ENCODE measurements at regions not wholly inside any gene's neighbourhood (a gene's known extent, or its start where the extent isn't known, plus 50 kb on each side); places are given as distances from the start of the nearest gene placed in this dataset.
"Not testable (repeated sequence)": the region's sequence is repeated elsewhere in the genome, so short reads cannot be mapped to it uniquely, and the experiment has no call there.

DNA sequence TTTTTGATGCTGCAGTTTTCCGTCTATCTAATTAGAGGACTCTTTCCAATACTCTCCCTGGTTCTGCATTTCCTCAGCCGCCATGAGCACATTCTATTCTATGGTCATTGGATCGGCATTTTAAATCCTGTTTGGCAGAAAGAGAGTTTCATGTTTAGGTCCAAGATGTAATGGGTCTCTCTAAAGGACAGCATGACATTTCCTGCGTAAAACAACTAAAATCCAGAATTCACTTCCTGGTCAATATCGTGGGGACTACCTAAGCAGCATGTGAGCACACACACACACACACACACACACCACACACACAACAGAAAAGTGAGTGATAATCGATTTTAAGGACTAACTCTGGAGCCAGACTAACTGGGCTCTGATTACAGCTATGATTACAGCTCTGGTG lies 757.1 kb upstream of the TPTE start:
- DNase-seq (ENCODE audit: low read depth, low spot score), result not testable (repeated sequence)

DNA sequence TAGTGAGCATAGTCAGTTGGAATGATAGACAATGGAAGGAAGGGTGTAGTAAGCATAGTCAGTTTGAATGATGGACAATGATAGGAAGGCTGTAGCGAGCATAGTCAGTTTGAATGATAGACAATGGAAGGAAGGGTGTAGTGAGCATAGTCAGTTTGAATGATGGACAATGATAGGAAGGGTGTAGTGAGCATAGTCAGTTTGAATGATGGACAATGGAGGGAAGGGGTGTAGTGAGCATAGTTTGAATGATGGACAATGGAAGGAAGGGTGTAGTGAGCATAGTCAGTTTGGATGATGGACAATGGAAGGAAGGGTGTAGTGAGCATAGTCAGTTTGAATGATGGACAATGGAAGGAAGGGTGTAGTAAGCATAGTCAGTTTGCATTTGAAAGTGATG lies 755.8 kb upstream of the TPTE start:
- DNase-seq (ENCODE audit: low read depth, low spot score), result not testable (repeated sequence)

DNA sequence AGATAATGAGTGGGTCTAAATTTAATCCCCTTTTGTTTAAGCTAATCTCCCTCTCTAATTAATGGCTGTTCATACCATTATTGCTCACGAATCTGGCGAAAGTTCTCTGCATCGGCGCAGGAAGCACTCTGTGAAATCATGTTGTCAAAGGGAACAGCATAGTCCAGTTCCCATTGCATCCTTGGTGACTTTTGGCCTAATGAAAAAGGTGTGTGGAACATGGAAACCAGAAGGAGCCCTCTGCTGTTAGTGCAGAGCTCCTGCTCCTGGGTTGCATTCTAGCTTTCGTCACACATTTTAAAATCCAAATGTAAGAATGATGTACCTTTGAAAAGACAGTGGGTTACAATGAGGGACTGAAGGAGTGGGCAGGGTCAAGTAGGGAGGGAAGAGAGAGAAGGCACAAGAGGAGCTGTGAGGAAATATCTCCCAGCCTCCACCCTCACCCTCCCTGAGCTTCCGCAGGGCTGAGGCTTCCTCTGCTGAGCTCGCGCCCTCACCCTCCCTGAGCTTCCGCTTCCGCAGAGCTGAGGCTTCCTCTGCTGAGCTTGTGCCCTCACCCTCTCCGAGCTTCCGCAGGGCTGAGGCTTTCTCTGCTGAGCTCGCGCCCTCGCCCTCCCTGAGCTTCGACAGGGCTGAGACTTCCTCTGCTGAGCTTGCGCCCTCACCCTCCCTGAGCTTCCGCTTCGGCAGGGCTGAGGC lies 754.3 kb upstream of the TPTE start:
- not testable (repeated sequence) for DNase-seq (ENCODE audit: low read depth, low spot score)

DNA sequence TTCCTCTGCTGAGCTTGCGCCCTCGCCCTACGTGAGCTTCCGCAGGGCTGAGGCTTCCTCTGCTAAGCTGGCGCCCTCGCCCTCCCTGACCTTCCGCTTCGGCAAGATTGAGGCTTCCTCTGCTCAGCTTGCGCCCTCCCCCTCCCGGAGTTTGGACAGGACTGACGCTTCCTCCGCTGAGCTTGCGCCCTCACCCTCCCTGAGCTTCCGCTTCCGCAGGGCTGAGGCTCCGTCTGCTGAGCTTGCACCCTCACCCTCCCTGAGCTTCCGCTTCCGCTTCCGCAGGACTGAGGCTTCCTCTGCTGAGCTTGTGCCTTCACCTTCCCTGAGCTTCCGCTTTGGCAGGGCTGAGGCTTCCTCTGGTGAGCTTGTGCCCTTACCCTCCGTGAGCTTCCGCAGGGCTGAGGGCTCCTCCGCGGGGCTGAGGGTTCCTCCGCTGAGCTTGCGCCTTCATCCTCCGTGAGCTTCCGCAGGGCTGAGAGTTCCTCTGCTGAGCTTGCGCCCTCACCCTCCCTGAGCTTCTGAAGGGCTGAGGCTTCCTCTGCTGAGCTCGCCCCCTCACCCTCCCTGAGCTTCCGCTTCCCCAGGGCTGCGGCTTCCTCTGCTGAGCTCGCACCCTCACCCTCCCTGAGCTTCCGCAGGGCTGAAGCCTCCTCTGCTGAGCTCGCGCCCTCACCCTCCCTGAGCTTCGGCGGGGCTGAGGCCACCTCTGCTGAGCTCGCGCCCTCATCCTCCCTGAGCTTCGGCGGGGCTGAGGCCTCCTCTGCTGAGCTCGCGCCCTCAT lies 753.6 kb upstream of the TPTE start:
- DNase-seq (ENCODE audit: low read depth, low spot score), result no peak

DNA sequence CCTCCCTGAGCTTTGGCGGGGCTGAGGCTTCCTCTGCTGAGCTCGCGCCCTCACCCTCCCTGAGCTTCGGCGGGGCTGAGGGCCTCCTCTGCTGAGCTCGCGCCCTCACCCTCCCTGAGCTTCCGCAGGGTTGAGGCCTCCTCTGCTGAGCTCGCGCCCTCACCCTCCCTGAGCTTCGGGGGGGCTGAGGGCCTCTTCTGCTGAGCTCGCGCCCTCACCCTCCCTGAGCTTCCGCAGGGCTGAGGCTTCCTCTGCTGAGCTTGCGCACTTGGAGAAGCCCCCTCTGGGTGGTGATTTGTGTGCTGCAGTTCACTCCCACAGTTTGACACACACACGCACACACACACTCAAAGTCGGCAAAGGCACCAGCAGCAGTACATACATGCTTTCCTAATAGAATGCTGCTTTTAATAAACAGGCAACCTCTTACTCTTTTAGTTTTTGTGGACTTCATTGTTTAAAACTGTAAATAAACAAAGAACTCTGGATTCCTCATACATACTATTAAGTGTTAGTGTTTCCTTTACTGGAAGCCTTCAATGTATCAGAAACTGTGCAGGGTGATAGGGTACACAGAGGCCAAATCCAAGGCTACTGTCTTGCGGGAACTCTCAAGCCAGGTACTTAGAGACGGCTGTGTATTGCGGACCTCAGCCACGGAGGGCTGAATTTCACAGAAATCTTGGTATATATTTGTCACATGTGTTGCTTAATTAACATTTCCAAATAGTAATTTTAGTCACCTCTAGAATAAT lies 752.8 kb upstream of the TPTE start:
- DNase-seq (ENCODE audit: low read depth, low spot score), result not testable (repeated sequence)

DNA sequence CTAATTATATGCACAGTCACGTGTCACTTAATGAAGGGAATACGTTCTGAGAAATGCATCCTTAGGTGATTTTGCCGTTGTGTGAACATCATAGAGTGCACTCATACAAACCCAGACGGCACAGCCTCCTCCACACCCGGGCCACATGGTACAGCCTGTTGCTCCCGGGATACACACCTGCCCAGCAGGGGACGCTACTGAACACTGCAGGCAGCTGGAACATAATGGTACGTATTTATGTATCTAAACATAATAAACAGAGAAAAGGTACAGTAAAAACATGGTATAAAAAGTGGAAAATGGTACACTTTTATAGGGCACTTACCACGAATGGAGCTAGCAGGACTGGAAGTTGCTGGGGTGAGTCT lies 752.3 kb upstream of the TPTE start:
- not testable (repeated sequence) for DNase-seq (ENCODE audit: low read depth, low spot score)

DNA sequence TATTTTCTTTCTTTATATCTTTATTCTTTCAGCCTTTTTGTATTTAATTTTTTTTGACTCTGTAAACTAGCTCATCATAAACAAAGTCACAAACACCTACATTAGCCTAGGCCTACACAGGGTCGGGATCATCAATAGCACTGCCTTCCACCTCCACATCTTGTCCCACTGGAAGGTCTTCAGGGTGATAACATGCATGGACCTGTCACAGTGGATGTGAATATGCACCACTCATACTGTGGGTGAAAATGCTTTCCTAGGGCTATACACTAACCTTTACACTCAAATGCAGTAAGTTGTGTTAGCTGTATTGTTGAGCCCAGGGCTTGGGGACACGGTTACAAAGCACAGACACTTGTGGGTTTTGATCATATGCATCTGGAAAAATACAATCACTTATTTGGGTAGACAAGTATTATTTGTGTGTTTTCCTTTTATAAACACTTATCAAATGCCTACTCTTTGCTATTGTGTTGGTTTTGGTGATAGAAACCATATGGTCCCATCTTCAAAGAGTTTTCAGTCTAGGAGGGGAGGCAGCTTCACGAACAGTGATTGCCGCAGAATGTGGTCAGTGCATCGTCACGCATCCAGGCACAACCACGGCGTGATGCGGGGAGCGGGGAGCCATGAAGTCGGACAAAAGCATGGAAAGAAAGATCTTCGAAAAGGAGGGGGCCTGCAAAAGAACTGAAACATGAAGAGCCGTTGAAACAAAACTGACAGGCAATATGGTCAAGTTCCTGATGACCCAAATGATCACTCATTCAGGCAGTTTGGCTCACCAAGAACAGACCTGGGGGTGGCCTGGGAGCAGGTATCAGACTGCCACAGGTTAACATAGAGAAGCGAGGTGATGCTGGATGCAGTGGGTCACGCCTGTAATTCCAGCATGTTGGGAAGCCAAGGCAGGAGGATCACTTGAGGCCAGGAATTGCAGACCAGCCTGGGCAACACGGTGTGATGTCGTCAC lies 751.4 kb upstream of the TPTE start:
- not testable (repeated sequence) for DNase-seq (ENCODE audit: low read depth, low spot score)

DNA sequence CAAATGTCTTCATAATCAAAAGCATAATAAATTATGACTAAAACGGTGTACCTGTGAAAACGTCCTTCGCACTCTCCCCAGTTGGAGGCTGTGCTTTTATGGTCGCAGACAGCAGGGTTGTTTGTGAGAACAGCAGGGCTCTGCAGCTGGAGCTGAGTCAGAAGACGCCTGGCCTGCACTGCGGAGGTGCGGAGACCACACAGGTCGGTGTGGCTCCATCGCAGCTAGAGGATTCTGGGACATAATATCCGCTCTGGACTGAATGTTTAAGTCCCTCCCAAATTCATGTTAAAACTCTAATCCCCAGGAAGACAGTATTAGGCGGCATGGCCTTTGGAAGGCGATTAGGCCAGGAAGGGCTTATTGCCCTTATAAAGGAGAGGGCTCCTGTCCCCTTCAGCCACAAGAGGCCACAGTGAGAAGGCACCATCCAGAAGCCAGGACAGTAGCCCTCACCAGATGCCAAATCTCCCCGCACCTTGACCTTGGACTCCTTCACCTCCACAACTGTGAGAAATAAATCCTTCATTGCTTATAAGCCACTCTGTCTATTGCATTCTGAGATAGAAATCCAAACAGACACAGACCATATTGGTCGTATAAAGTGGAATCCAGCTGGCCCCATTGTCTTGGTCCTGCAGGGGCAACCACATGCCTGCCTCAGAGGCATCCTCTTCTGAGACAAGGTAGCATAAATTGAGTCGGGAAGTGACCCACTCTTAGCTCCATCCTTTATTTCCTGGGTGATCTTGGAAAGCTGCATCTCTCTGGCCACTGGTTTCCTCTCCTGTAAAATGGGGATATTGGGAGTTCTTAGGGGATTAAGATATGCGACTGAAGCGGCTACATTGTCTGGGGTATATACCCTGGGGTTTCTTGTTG lies 749.7 kb upstream of the TPTE start:
- DNase-seq (ENCODE audit: low read depth, low spot score), result not testable (repeated sequence)

DNA sequence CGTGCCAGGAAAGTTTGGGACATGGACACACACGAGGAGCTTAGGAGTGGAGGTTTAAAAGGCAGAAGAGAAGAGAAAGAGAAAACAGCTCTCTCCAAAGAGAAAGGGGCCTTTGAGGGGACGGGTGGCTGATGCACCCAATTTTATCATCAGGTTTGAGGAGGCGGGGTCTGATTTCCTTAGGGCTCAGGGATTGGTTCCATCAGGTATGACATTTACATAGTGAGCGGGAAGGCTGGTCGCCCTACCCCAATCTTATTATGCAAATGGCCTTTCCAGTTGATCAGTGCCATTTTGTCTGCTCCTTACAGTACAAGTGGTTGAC lies 749.1 kb upstream of the TPTE start:
- DNase-seq (ENCODE audit: low read depth, low spot score), result no peak

DNA sequence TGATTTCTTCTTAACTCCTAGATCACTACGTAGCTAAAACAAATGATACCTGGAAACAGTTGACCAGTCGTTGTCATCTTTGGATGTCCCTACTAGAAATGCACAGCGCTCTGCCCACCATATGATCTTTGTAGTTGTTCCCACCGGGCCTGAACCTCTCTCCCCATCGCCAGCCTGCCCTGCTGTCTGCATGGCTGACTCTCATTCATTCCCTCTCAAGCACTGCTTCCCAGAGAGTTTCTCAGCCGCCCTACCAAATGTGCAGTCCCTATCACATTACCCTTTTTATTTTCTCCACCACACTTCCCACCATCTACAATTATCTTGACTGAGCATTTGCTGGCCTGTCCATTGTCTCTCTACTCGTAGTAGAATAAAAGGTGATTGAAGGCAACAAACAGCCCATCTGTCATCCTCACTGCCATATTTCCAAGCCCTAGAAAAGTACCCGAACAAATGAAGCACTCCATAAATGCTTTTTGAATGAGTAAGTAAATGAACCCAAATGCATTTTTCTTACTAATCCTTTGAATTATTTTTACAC lies 748.4 kb upstream of the TPTE start:
- not testable (repeated sequence) for DNase-seq (ENCODE audit: low read depth, low spot score)

DNA sequence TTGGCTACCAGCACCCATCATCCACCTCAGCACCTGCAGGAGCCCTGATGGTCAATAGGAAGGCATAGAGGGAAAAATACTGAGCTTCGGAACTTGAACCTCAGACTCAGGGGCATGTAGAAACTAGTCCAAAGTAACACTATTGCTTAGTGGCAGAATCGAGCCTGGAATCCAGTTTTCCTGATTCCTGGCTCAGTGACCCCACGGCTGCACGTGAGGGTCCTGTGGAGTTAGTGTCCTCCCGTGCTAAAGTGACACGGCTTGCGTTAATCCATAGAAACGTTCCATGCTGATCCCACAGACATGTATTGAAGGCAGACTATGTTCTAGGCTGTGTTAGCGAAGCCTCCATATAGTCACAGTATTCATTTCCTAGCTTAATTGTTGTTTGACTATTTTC lies 747.0 kb upstream of the TPTE start:
- no peak for DNase-seq (ENCODE audit: low read depth, low spot score)

DNA sequence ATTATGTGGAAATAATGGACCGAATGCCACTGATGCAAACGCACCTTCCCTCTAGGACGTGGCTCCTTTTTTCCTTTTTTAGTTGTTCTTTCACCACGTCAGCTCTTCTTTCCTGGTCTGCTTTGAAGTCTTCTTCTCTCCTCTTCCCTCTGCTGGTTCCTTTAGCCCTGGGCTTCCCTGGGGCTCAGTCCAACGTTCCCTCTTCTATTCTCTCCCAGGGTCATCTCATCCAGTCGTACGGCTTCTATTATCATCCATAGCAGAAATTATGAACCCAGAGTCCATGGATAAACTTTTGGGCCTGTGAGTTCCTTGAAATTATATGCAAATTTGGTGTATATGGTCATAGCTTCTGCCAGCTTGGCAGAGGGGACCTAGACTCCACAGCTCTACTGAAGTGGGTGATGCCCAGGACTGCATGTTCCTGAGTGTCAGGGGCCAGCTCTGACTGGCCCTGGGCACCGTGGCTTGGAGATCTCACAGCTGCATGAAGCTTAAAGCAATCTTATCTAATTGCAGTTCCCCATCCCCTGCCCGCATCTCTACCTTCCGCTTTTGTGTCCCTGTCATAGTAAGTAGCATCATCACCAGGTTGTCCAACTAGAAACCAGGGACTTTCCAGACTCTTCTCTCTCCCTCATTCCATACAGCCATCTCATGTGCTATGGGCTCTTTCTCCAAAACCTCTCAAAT lies 746.3 kb upstream of the TPTE start:
- not testable (repeated sequence) for DNase-seq (ENCODE audit: low read depth, low spot score)

DNA sequence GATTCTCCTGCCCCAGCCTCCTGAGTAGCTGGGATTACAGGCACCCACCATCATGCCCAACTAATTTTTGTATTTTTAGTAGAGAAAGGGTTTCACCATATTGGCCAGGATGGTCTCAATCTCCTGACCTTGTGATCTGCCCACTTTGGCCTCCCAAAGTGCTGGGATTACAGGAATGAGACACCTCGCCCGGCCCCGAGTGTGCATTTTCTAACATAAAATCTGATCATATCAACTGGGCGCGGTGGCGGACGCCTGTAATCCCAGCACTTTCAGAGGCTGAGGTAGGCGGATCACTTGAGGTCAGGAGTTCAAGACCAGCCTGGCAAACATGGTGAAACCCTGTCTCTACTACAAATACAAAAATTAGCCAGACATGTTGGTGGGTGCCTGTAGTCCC lies 745.5 kb upstream of the TPTE start:
- not testable (repeated sequence) for DNase-seq (ENCODE audit: low read depth, low spot score)

DNA sequence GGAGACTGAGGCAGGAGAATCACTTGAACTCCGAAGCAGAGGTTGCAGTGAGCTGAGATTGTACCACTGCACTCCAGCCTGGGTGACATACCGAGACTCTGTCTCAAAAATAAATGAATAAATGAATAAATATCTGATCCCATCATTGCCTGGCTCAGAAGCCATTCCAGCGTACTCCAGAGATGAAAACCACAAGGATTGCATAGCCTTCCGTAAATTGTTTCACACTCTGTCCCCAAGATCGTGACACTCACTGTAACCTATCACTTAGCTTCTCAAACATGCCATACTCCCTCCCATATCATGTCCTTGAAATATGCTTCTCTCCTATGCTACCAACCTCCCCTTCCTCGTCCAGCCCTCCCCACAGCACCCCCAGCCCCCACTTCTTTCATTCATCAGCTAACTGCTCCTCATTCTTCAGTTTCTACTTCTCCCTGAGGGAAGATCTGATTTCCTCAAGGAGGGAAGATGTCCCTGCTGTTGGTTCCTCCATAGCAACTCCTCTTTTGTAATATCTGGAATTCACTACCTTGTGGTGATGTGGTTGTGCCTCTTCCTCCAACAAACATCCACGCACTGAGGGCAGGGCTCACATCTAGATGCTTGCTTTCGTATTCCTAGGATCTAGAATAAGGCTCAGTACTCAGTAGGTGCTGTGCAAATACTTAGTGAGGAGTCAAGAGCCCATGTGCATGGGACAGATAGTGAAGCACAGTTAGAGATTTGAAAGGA lies 744.9 kb upstream of the TPTE start:
- not testable (repeated sequence) for DNase-seq (ENCODE audit: low read depth, low spot score)

DNA sequence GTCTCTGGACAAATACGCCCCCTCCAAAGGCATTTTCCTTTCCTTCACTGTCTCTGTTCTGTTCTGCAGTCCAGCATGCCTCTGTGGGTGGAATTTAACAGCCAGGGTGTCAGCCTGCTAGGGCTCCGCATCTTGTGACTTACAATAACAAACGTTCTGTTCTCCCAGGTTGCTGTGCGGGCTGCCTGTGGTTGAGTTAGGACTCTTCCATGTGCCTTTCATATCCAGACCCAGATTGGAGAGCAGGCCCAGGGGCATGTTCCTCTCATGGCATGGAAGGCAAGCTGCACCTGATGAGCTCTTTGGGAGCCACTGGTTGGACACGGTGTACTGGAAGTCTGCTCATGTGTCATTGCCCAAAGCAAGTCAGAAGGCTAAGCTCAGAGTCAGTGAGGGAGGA lies 742.8 kb upstream of the TPTE start:
- DNase-seq (ENCODE audit: low read depth, low spot score), result not testable (repeated sequence)

DNA sequence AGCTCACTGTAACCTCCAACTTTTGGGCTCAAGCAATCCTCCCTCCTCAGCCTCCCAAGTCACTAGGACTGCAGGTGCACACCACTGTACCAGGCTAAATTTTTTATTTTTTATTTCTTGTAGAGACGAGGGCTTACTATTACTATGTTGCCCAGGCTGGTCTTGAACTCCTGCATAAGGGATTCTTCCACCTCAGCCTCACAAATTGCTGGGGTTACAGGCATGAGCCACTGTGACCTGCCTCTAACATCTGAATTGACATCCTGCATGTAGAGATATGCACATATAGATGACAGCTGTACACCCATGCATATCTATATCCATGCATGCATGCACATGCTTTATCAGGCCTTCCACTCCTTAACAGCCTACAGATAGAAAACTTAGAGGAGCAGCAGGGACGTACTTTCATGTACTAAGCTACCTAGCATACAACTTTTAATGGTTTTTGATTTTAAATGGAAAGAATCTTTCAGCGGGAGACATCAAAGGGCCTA lies 740.9 kb upstream of the TPTE start:
- DNase-seq (ENCODE audit: low read depth, low spot score), result no peak

DNA sequence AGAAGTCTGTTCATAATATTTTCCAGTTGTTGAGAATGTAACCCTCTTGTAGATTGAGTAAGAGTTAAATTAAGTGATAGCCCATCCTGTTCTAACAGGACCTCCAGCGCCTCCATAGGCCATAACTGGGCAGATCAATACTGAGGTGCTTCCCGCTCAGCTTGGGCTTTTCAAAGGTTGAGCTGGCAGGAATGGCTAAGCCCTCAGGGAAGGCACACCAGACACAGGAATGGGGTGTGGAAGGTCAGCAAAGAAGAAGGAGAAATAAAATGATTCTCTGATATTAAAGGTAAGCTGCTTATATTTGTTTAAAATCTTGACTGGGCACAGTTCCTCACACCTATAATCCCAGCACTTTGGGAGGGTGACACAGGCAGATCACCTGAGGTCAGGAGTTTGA lies 737.8 kb upstream of the TPTE start:
- DNase-seq (ENCODE audit: low read depth, low spot score), result not testable (repeated sequence)

DNA sequence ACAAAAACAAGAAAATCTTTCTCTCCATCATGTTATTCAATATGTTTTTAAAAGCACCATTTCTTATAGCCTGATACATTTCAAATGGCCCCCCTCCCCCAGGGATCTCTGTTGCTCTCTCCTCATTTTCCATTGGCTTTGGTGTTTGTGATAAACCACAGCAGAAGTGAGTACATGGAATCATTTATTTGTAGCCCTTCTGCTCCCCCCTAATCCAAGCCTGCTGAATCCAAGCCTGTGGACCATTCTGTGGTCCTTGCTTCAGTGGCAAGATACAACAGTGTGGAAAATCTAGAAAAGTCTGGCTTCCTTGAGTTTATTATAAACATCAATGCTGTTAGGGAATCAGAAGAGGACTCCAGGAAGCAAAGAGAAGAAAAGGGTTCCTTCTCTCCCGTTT lies 737.2 kb upstream of the TPTE start:
- DNase-seq (ENCODE audit: low read depth, low spot score), result not testable (repeated sequence)

DNA sequence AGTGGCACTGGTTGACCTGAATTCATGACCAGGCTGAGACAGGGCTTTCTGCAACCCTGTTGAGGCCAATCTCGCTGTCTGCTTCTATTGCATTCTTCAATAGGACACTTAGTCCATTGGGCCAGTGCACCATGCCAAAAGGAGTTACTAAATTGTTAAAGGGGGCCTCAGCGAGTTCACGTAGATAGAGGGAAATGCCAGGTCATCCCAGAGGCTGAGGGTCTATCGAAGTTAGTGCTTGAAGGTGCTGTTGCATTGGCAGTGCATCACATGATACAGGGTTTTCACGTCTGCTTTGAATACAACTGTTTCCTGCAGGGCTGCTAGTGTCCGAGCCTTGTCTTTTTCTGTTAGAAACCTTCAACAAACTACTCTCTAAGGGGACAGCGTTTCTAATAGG lies 735.3 kb upstream of the TPTE start:
- DNase-seq (ENCODE audit: low read depth, low spot score), result not testable (repeated sequence)

Measured in astrocyte of the hippocampus (primary cell).